Adipocyte (in vitro differentiated cells): ENCODE measurements at regions not wholly inside any gene's neighbourhood (a gene's known extent, or its start where the extent isn't known, plus 50 kb on each side); places are given as distances from the start of the nearest gene placed in this dataset.

Source experiments
- DNase-seq: peaks from one replicate; pipeline ENCODE4 v3.0.0-alpha.2; 2015; ENCODE audit warnings: low read depth
- H3K27me3 ChIP-seq: replicated peaks from 2 replicates; pipeline ENCODE4 v1.7.0; 2013; ENCODE audit warnings: mild to moderate bottlenecking, low read length, moderate library complexity; ENCODE audit not compliant: control insufficient read depth, insufficient read depth
- H3K36me3 ChIP-seq: 2 replicates; pipeline ENCODE4 v1.7.0; 2013; ENCODE audit warnings: low read length, mild to moderate bottlenecking, moderate library complexity; ENCODE audit not compliant: control insufficient read depth, insufficient read depth, severe bottlenecking
- H3K4me1 ChIP-seq: 2 replicates; pipeline ENCODE4 v1.7.0; 2013; ENCODE audit warnings: mild to moderate bottlenecking, low read length, moderate library complexity; ENCODE audit not compliant: control insufficient read depth, insufficient read depth
- H3K4me3 ChIP-seq: 2 replicates; pipeline ENCODE4 v1.7.0; 2013; ENCODE audit warnings: mild to moderate bottlenecking, low read length, moderate library complexity
- H3K9ac ChIP-seq: 2 replicates; pipeline ENCODE4 v1.7.0; 2013; ENCODE audit warnings: mild to moderate bottlenecking, low read length, moderate library complexity
- H3K9me3 ChIP-seq: 2 replicates; pipeline ENCODE4 v1.7.0; 2013; ENCODE audit warnings: mild to moderate bottlenecking, low read length, moderate library complexity; ENCODE audit not compliant: control insufficient read depth

GRCh38 chr2:120845277-120845676, 109.6 kb downstream of the GLI2 start:
- H3K9ac ChIP-seq: no peak overlapping the region
- no peak for DNase-seq
- no peaks in the 10 kb centered on the region for H3K27me3 ChIP-seq
- H3K36me3 ChIP-seq: peaks cover 4% of the 10 kb centered on the region
- H3K9me3 ChIP-seq: peaks cover 14% of the 10 kb centered on the region
- peaks cover 14% of the 10 kb centered on the region for H3K4me1 ChIP-seq
- no peak overlapping the region for H3K4me3 ChIP-seq

- Histone ChIP-seq H3K9me3 (peaks cover 14% of the 10 kb centered on the region), H3K4me3 (no peak overlapping the region), H3K27me3 (no peaks in the 10 kb centered on the region)
Measured at GRCh38 chr2:120846406-120847095, 110.9 kb downstream of the GLI2 start.

GRCh38 chr2:120847700-120848321, 112.1 kb downstream of the GLI2 start:
- no peak overlapping the region for H3K9ac ChIP-seq

More at GRCh38 chr2:120846406-120847095, 110.9 kb downstream of the GLI2 start:
- H3K9ac ChIP-seq: no peak overlapping the region
- peaks cover 14% of the 10 kb centered on the region for H3K4me1 ChIP-seq
- H3K36me3 ChIP-seq: no peaks in the 10 kb centered on the region
- DNase-seq: no peak

GRCh38 chr2:120849278-120849677, 113.6 kb downstream of the GLI2 start:
- no peak for DNase-seq
- no peaks in the 10 kb centered on the region for H3K27me3 ChIP-seq
- H3K9ac ChIP-seq: no peak overlapping the region
- H3K9me3 ChIP-seq: peaks cover 14% of the 10 kb centered on the region
- H3K36me3 ChIP-seq: no peaks in the 10 kb centered on the region
- H3K4me1 ChIP-seq: peaks cover 9% of the 10 kb centered on the region
- no peak overlapping the region for H3K4me3 ChIP-seq

More at GRCh38 chr2:120847700-120848321, 112.1 kb downstream of the GLI2 start:
- Histone ChIP-seq H3K4me1 (peaks cover 14% of the 10 kb centered on the region), H3K27me3 (no peaks in the 10 kb centered on the region), H3K9me3 (peaks cover 14% of the 10 kb centered on the region), H3K4me3 (no peak overlapping the region), H3K36me3 (no peaks in the 10 kb centered on the region)
- DNase-seq: no peak

GRCh38 chr2:120850551-120850950, 114.9 kb downstream of the GLI2 start:
- H3K27me3 ChIP-seq: no peaks in the 10 kb centered on the region
- H3K9me3 ChIP-seq: peaks cover 14% of the 10 kb centered on the region
- no peaks in the 10 kb centered on the region for H3K36me3 ChIP-seq
- H3K4me1 ChIP-seq: peaks cover 1% of the 10 kb centered on the region
- no peak overlapping the region for H3K9ac ChIP-seq
- H3K4me3 ChIP-seq: no peak overlapping the region
- no peak for DNase-seq

- H3K4me1 ChIP-seq: no peaks in the 10 kb centered on the region
- no peak overlapping the region for H3K4me3 ChIP-seq
- peaks cover 14% of the 10 kb centered on the region for H3K9me3 ChIP-seq
- no peak overlapping the region for H3K9ac ChIP-seq
- H3K36me3 ChIP-seq: no peaks in the 10 kb centered on the region
- H3K27me3 ChIP-seq: no peaks in the 10 kb centered on the region
- DNase-seq: no peak
Measured at GRCh38 chr2:120851116-120851773, 115.6 kb downstream of the GLI2 start.

GRCh38 chr2:120852200-120852815, 116.6 kb downstream of the GLI2 start:
- Histone ChIP-seq H3K9ac (no peak overlapping the region), H3K9me3 (peaks cover 14% of the 10 kb centered on the region), H3K4me1 (no peaks in the 10 kb centered on the region), H3K36me3 (no peaks in the 10 kb centered on the region), H3K4me3 (no peak overlapping the region), H3K27me3 (no peaks in the 10 kb centered on the region)
- DNase-seq: no peak

GRCh38 chr2:120853306-120854013, 117.8 kb downstream of the GLI2 start:
- DNase-seq: no peak
- H3K9ac ChIP-seq: no peak overlapping the region
- peaks cover 4% of the 10 kb centered on the region for H3K4me1 ChIP-seq
- no peaks in the 10 kb centered on the region for H3K36me3 ChIP-seq
- no peak overlapping the region for H3K4me3 ChIP-seq
- H3K9me3 ChIP-seq: peaks cover 14% of the 10 kb centered on the region
- no peaks in the 10 kb centered on the region for H3K27me3 ChIP-seq

GRCh38 chr2:120854014-120854620, 118.4 kb downstream of the GLI2 start:
- H3K4me1 ChIP-seq: peaks cover 11% of the 10 kb centered on the region

GRCh38 chr2:120854766-120855530, 119.3 kb downstream of the GLI2 start:
- H3K36me3 ChIP-seq: no peaks in the 10 kb centered on the region
- no peak for DNase-seq
- H3K27me3 ChIP-seq: no peaks in the 10 kb centered on the region
- peaks cover 12% of the 10 kb centered on the region for H3K4me1 ChIP-seq
- H3K4me3 ChIP-seq: no peak overlapping the region
- peaks cover 3% of the 10 kb centered on the region for H3K9me3 ChIP-seq
- no peak overlapping the region for H3K9ac ChIP-seq

More at GRCh38 chr2:120854014-120854620, 118.4 kb downstream of the GLI2 start:
- Histone ChIP-seq H3K27me3 (no peaks in the 10 kb centered on the region), H3K4me3 (no peak overlapping the region), H3K9ac (no peak overlapping the region), H3K36me3 (no peaks in the 10 kb centered on the region), H3K9me3 (peaks cover 10% of the 10 kb centered on the region)
- no peak for DNase-seq
